IMR-90 (cell line): ENCODE measurements at regions not wholly inside any gene's neighbourhood (a gene's known extent, or its start where the extent isn't known, plus 50 kb on each side); places are given as distances from the start of the nearest gene placed in this dataset.

ENCODE experiments used
- ATAC-seq: fragments of 200-7000 bp; cut with Tn5 transposase; 2 replicates; pipeline ENCODE4 v1.9.1; 2020; ENCODE audit warnings: low read depth, mild to moderate bottlenecking, moderate library complexity
- BruUV-seq: library from RNA; stranded (reverse); fragments of 400-500 nt; replicated peaks from 2 replicates; lab custom pipeline; 2021; lab: Mats Ljungman, UMichigan
- CTCF ChIA-PET: fragments of 300-600 bp; formaldehyde crosslinking; extraction: SDS; loops from one replicate; lab custom pipeline; 2021; ENCODE audit warnings: antibody characterized with exemption; lab: Yijun Ruan, JAX
- POLR2A ChIA-PET: fragments of 300-600 bp; sonication (Branson Sonifier 250); formaldehyde crosslinking; loops from one replicate; lab custom pipeline; 2022; ENCODE audit warnings: antibody characterized with exemption; ENCODE audit not compliant: unreplicated experiment; lab: Charles Lee
- DNase-seq: peaks from one replicate; pipeline ENCODE4 v3.0.0; 2013
- H2AFZ ChIP-seq: replicated peaks from 2 replicates; pipeline ENCODE3; 2013; ENCODE audit warnings: low read length, mild to moderate bottlenecking; ENCODE audit not compliant: poor library complexity
- H2AK5ac ChIP-seq: 2 replicates; pipeline ENCODE4 v1.6.1; 2013; ENCODE audit warnings: low read depth, low read length, inconsistent platforms
- H2AK9ac ChIP-seq: replicated peaks from 2 replicates; pipeline ENCODE3; 2013; ENCODE audit warnings: mild to moderate bottlenecking, low read depth, low read length, moderate library complexity; ENCODE audit not compliant: poor library complexity
- H2BK120ac ChIP-seq: 2 replicates; pipeline ENCODE4 v1.6.1; 2013; ENCODE audit warnings: low read depth, low read length, inconsistent platforms
- H2BK15ac ChIP-seq: 3 replicates; pipeline ENCODE4 v1.6.1; 2013; ENCODE audit warnings: low read depth, low read length, inconsistent platforms
- H2BK20ac ChIP-seq: 2 replicates; pipeline ENCODE4 v1.6.1; 2013; ENCODE audit warnings: low read depth, mild to moderate bottlenecking, inconsistent platforms, low read length, moderate library complexity
- H2BK5ac ChIP-seq: 2 replicates; pipeline ENCODE4 v1.6.1; 2013; ENCODE audit warnings: mild to moderate bottlenecking, low read depth, low read length, inconsistent platforms; ENCODE audit not compliant: poor library complexity, severe bottlenecking
- H3K14ac ChIP-seq: replicated peaks from 2 replicates; pipeline ENCODE4 v1.6.1; 2013; ENCODE audit warnings: low read depth, low read length, inconsistent platforms
- H3K18ac ChIP-seq: 2 replicates; pipeline ENCODE4 v1.6.1; 2013; ENCODE audit warnings: low read depth, low read length, control low read depth
- H3K23ac ChIP-seq: 2 replicates; pipeline ENCODE4 v1.6.1; 2013; ENCODE audit warnings: low read depth, low read length, inconsistent platforms
- H3K27ac ChIP-seq: 2 replicates; pipeline ENCODE4 v1.5.1; 2013; ENCODE audit warnings: mild to moderate bottlenecking, control low read depth, low read length; ENCODE audit not compliant: insufficient read depth
- H3K27me3 ChIP-seq: 2 replicates; pipeline ENCODE4 v1.6.1; 2013; ENCODE audit warnings: low read length; ENCODE audit not compliant: control insufficient read depth, insufficient read depth
- H3K36me3 ChIP-seq: 2 replicates; pipeline ENCODE4 v1.6.1; 2013; ENCODE audit warnings: low read length, mixed read lengths; ENCODE audit not compliant: control insufficient read depth, insufficient read depth
- H3K4ac ChIP-seq: 2 replicates; pipeline ENCODE4 v1.6.1; 2013; ENCODE audit warnings: low read depth, low read length, inconsistent platforms
- H3K4me1 ChIP-seq: 2 replicates; pipeline ENCODE4 v1.6.1; 2013; ENCODE audit warnings: low read length, mixed read lengths; ENCODE audit not compliant: control insufficient read depth, insufficient read depth
- H3K4me2 ChIP-seq: 2 replicates; pipeline ENCODE4 v1.6.1; 2013; ENCODE audit warnings: low read depth, mild to moderate bottlenecking, control low read depth, low read length, moderate library complexity
- H3K4me3 ChIP-seq: 2 replicates; pipeline ENCODE4 v1.5.1; 2013; ENCODE audit warnings: low read depth, mild to moderate bottlenecking, control low read depth, low read length, moderate library complexity; ENCODE audit not compliant: insufficient read depth
- H3K56ac ChIP-seq: 2 replicates; pipeline ENCODE4 v1.6.1; 2013; ENCODE audit warnings: low read length, inconsistent platforms; ENCODE audit not compliant: insufficient read depth; ENCODE audit errors: extremely low read depth
- H3K79me1 ChIP-seq, 2 experiments: 2 replicates each; pipeline ENCODE4 v1.6.1; 2013; ENCODE audit warnings: low read length in 2 of 2, inconsistent platforms in 1 of 2, low read depth in 1 of 2
- H3K9ac ChIP-seq: 2 replicates; pipeline ENCODE4 v1.6.1; 2013; ENCODE audit warnings: low read depth, low read length, control low read depth
- H3K9me1 ChIP-seq: 2 replicates; pipeline ENCODE4 v1.6.1; 2013; ENCODE audit warnings: low read length, inconsistent platforms; ENCODE audit not compliant: insufficient read depth
- H3K9me3 ChIP-seq: 2 replicates; pipeline ENCODE4 v1.6.1; 2013; ENCODE audit warnings: low read length; ENCODE audit not compliant: control insufficient read depth, insufficient read depth
- H4K20me1 ChIP-seq: 2 replicates; pipeline ENCODE4 v1.6.1; 2013; ENCODE audit warnings: low read length, inconsistent platforms; ENCODE audit not compliant: insufficient read depth
- H4K5ac ChIP-seq: 2 replicates; pipeline ENCODE4 v1.6.1; 2013; ENCODE audit warnings: mild to moderate bottlenecking, low read depth, low read length, control low read depth
- H4K8ac ChIP-seq, 2 experiments: 2 replicates each; pipeline ENCODE4 v1.6.1; 2013; ENCODE audit warnings: low read depth in 2 of 2, low read length in 2 of 2, control low read depth in 1 of 2, inconsistent platforms in 1 of 2
- H4K91ac ChIP-seq: 2 replicates; pipeline ENCODE4 v1.6.1; 2013; ENCODE audit warnings: low read depth, low read length, inconsistent platforms; ENCODE audit not compliant: insufficient read depth
- BHLHE40 ChIP-seq: fragments of 150-350 bp; IDR thresholded peaks from 2 replicates; pipeline ENCODE4 v1.6.1; 2016; ENCODE audit warnings: mild to moderate bottlenecking, low read depth, low read length
- CEBPB ChIP-seq: IDR thresholded peaks from 2 replicates; pipeline ENCODE4 v1.6.1; 2012; ENCODE audit warnings: low read depth, low read length, improper control_type of control experiment
- CTCF ChIP-seq: conservative IDR thresholded peaks from 2 replicates; pipeline ENCODE4 v1.5.1; 2012; ENCODE audit warnings: mild to moderate bottlenecking, low read depth, low read length, improper control_type of control experiment
- MAFK ChIP-seq: IDR thresholded peaks from 2 replicates; pipeline ENCODE4 v1.6.1; 2012; ENCODE audit warnings: low read depth, low read length, improper control_type of control experiment
- MXI1 ChIP-seq: IDR thresholded peaks from 2 replicates; pipeline ENCODE4 v1.6.1; 2012; ENCODE audit warnings: low read depth, mild to moderate bottlenecking, low read length, moderate library complexity, borderline replicate concordance
- NFE2L2 ChIP-seq: fragments of 150-350 bp; IDR thresholded peaks from 2 replicates; pipeline ENCODE4 v1.6.1; 2016; ENCODE audit warnings: low read depth, mild to moderate bottlenecking, low read length
- RAD21 ChIP-seq: IDR thresholded peaks from 2 replicates; pipeline ENCODE4 v1.6.1; 2012; ENCODE audit warnings: low read length, improper control_type of control experiment
- SMC3 ChIP-seq: fragments of 150-350 bp; IDR thresholded peaks from 2 replicates; pipeline ENCODE4 v1.6.1; 2016; ENCODE audit warnings: low read depth, mild to moderate bottlenecking, antibody characterized with exemption, low read length, moderate library complexity
- WGBS, 2 experiments: methylation state at CpG; one replicate each; pipeline versions ENCODE4 v1.1.5 to v1.1.7; 2013; ENCODE audit warnings: missing lambda C conversion rate in 2 of 2; ENCODE audit not compliant: insufficient read length in 1 of 2; ENCODE audit errors: extremely low coverage in 2 of 2; 5-methylcytosine and 5-hydroxymethylcytosine counted together
- dilution Hi-C: fragments of 300-500 bp; cut with HindIII; formaldehyde crosslinking; loops from one replicate; pipeline ENCODE4 v1.14.3; 2018; ENCODE audit warnings: low sequenced_read_pairs; ENCODE audit not compliant: unreplicated experiment
- in situ Hi-C: fragments of 300-500 bp; cut with MboI; formaldehyde crosslinking; loops from 3 replicates; pipeline ENCODE4 v1.14.3; 2019; ENCODE audit warnings: low sequenced_read_pairs, inconsistent platforms, mixed read lengths
- intact Hi-C: fragments of 100-400 bp; cut with micrococcal nuclease; formaldehyde crosslinking; loops from 2 replicates; pipeline ENCODE4 v1.10.0; 2022

- TF ChIP-seq CTCF, result no peak
- no peak for TF ChIP-seq RAD21
- TF ChIP-seq CEBPB, result no peak
- TF ChIP-seq BHLHE40, result no peak
- no peak for TF ChIP-seq NFE2L2
- no peak for TF ChIP-seq MAFK
- TF ChIP-seq MXI1, result no peak
- TF ChIP-seq SMC3, result no peak
- H3K36me3 ChIP-seq, result no peaks in the 10 kb centered on the region
- BruUV-seq, result no TSS peak
- ChIA-PET CTCF (no interaction called here), POLR2A (no interaction called here)
- in situ Hi-C loops, result no loop called here
- dilution Hi-C loops, result no loop called here
- H4K5ac ChIP-seq, result no peak overlapping the region
- no peak overlapping the region for H3K4me2 ChIP-seq
- no peak overlapping the region for H3K4me3 ChIP-seq
- no peak overlapping the region for H3K27ac ChIP-seq
- ATAC-seq, result no peak
- no peak overlapping the region for H2AFZ ChIP-seq
- no peak overlapping the region for H3K4ac ChIP-seq
- H2AK9ac ChIP-seq, result no peak overlapping the region
- no peak overlapping the region for H2BK15ac ChIP-seq
- intact Hi-C loops, result no loop called here
- no peak overlapping the region for H4K8ac ChIP-seq
- no peaks in the 10 kb centered on the region; the same call in none of the 2 replicates for H3K27me3 ChIP-seq
- H4K20me1 ChIP-seq, result no peaks in the 10 kb centered on the region
- no peak overlapping the region for H3K9ac ChIP-seq
- no peak overlapping the region for H3K23ac ChIP-seq
- H2AK5ac ChIP-seq, result no peak overlapping the region
- H3K4me1 ChIP-seq, result no peaks in the 10 kb centered on the region
- no peak overlapping the region for H2BK120ac ChIP-seq
- H4K91ac ChIP-seq, result no peak overlapping the region
- DNase-seq, result no peak
- H3K9me3 ChIP-seq, result no peaks in the 10 kb centered on the region
- H2BK5ac ChIP-seq, result no peak overlapping the region
- no peak overlapping the region for H3K56ac ChIP-seq
- no peak overlapping the region for H3K18ac ChIP-seq
- H3K9me1 ChIP-seq, result no peaks in the 10 kb centered on the region
- no peaks in the 10 kb centered on the region for H3K79me1 ChIP-seq
- H2BK20ac ChIP-seq, result no peak overlapping the region
- H3K14ac ChIP-seq, result no peak overlapping the region
- WGBS, 2 experiments, result 80% methylated on average over 1 of the region's 7 CpGs; no CpG with 5 or more reads in 1 of the 2 experiments
These were observed 161.6 kb downstream of the BCL11A start for GRCh38 chr2:60391649-60392375.
